ENCODE measurements at regions not wholly inside any gene's neighbourhood (a gene's known extent, or its start where the extent isn't known, plus 50 kb on each side); places are given as distances from the start of the nearest gene placed in this dataset.
"Not testable (repeated sequence)": the region's sequence is repeated elsewhere in the genome, so short reads cannot be mapped to it uniquely, and the experiment has no call there.

DNA sequence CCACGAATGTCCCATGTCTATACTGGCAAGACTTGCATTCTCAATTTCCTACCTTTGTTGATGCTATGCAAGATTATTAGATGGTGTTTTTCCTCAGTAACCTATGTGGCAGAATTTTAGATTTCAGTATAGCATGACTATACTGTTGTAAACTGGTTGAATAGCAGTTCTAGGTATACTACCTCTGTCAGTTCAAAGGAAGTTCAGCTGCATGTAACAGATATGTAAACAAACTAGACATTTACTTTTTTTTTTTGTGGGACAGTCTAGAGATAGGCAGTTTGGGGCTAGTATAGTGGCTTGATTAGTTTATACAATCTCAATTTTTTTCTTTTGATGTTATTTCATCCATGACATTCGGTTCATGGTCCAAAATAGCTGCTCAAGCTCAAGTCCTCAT lies 97.6 kb upstream of the GRIN3A start:
- DNase-seq (ENCODE audit: low read depth, low spot score): no peak
- H3K27ac ChIP-seq (ENCODE audit: low read depth, low read length): no peak overlapping the region
- no peaks in the 10 kb centered on the region for H3K27me3 ChIP-seq (ENCODE audit: control insufficient read depth, insufficient read depth, low read length)
- TF ChIP-seq, protein P1, sequence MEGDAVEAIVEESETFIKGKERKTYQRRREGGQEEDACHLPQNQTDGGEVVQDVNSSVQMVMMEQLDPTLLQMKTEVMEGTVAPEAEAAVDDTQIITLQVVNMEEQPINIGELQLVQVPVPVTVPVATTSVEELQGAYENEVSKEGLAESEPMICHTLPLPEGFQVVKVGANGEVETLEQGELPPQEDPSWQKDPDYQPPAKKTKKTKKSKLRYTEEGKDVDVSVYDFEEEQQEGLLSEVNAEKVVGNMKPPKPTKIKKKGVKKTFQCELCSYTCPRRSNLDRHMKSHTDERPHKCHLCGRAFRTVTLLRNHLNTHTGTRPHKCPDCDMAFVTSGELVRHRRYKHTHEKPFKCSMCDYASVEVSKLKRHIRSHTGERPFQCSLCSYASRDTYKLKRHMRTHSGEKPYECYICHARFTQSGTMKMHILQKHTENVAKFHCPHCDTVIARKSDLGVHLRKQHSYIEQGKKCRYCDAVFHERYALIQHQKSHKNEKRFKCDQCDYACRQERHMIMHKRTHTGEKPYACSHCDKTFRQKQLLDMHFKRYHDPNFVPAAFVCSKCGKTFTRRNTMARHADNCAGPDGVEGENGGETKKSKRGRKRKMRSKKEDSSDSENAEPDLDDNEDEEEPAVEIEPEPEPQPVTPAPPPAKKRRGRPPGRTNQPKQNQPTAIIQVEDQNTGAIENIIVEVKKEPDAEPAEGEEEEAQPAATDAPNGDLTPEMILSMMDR (IDR thresholded peaks at IDR 0.05; ENCODE audit: low read depth, low read length): no peak
- peaks cover 3% of the 10 kb centered on the region for H3K9me3 ChIP-seq (ENCODE audit: control insufficient read depth, insufficient read depth, low read length)
- ChIA-PET POLR2A (no interaction called here), CTCF (no interaction called here)
- no peak overlapping the region for H3K4me3 ChIP-seq (ENCODE audit: low read depth, low read length)

DNA sequence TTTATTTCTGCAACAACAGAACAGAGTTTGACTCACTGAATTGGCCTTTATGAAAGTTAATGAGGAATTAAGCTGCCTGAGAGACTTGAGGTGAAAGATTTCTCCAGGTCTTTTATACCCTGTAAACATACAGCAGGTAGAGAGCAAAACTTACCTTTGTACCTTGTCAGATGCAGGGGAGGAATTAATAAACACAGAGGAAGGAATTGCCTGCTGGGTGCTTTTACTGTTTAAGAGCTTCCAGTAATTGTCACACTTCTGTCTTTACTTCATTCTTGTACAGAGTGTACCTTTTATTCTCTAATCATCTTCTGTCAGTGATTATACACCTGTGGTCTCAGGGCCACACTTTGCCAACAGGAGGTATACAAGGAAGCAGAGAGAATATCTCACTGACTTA lies 94.0 kb upstream of the GRIN3A start:
- ChIA-PET POLR2A (no interaction called here), CTCF (no interaction called here)
- H3K27ac ChIP-seq (ENCODE audit: low read depth, low read length): no peak overlapping the region
- TF ChIP-seq, protein P1 (IDR thresholded peaks at IDR 0.05; ENCODE audit: low read depth, low read length): no peak
- no peaks in the 10 kb centered on the region; the same call in 1 of the 2 replicates for H3K9me3 ChIP-seq (ENCODE audit: control insufficient read depth, insufficient read depth, low read length)
- no peak for DNase-seq (ENCODE audit: low read depth, low spot score)
- H3K4me3 ChIP-seq (ENCODE audit: low read depth, low read length): no peak overlapping the region
- no peaks in the 10 kb centered on the region for H3K27me3 ChIP-seq (ENCODE audit: control insufficient read depth, insufficient read depth, low read length)

DNA sequence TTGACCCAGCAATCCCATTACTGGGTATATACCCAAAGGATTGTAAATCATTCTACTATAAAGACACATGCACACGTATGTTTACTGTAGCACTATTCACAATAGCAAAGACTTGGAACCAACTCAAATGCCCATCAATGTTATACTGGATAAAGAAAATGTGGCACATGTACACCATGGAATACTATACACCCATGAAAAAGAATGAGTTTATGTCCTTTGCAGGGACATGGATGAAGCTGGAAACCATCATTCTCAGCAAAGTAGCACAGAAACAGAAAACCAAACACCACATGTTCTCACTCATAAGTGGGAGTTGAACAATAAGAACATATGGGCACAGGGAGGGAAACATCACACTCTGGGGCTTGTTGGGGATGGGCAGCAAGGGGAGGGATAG lies 83.0 kb upstream of the GRIN3A start:
- H3K27ac ChIP-seq (ENCODE audit: low read depth, low read length); CTCF ChIA-PET; POLR2A ChIA-PET; H3K4me3 ChIP-seq (ENCODE audit: low read depth, low read length); H3K9me3 ChIP-seq (ENCODE audit: control insufficient read depth, insufficient read depth, low read length); DNase-seq (ENCODE audit: low read depth, low spot score); H3K27me3 ChIP-seq (ENCODE audit: control insufficient read depth, insufficient read depth, low read length): not testable (repeated sequence)

DNA sequence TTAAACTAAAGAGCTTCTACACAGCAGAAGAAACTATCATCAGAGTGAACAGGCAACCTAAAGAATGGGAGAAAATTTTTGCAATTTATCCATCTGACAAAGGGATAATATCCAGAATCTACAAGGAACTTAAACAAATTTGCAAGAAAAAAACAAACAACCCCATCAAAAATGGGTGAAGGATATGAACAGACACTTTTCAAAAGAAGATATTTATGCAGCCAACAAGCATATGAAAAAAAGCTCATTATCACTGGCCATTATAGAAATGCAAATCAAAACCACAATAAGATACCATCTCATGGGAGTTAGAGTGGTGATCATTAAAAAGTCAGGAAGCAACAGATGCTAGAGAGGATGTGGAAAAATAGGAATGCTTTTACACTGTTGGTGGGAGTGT lies 82.5 kb upstream of the GRIN3A start:
- DNase-seq (ENCODE audit: low read depth, low spot score); H3K27me3 ChIP-seq (ENCODE audit: control insufficient read depth, insufficient read depth, low read length); CTCF ChIA-PET; H3K9me3 ChIP-seq (ENCODE audit: control insufficient read depth, insufficient read depth, low read length); H3K27ac ChIP-seq (ENCODE audit: low read depth, low read length); H3K4me3 ChIP-seq (ENCODE audit: low read depth, low read length); POLR2A ChIA-PET: not testable (repeated sequence)

DNA sequence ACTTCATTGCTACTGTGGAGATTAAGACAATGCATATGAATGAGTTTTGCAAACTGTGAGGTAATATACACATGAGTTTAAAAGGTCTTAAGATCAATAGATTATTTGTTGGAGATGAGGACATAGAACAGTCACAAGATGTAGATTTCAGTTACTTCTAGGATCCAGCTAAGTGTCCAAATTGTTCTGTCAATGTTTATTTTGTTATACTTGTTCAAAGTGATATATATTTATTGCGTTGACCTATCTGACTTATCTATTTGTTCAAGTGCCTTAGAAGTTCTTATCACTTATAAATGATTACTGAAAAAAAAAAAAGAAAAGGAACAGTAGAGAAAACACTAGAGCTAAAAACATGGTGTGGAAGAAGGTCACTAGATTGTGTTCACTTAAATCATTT lies 75.6 kb upstream of the GRIN3A start:
- ChIA-PET POLR2A (no interaction called here), CTCF (no interaction called here)
- TF ChIP-seq, protein P1 (IDR thresholded peaks at IDR 0.05; ENCODE audit: low read depth, low read length): no peak
- H3K4me3 ChIP-seq (ENCODE audit: low read depth, low read length): no peak overlapping the region
- H3K27ac ChIP-seq (ENCODE audit: low read depth, low read length): no peak overlapping the region
- H3K9me3 ChIP-seq (ENCODE audit: control insufficient read depth, insufficient read depth, low read length): peaks cover 10% of the 10 kb centered on the region; the same call in 1 of the 2 replicates
- DNase-seq (ENCODE audit: low read depth, low spot score): no peak
- no peaks in the 10 kb centered on the region for H3K27me3 ChIP-seq (ENCODE audit: control insufficient read depth, insufficient read depth, low read length)

DNA sequence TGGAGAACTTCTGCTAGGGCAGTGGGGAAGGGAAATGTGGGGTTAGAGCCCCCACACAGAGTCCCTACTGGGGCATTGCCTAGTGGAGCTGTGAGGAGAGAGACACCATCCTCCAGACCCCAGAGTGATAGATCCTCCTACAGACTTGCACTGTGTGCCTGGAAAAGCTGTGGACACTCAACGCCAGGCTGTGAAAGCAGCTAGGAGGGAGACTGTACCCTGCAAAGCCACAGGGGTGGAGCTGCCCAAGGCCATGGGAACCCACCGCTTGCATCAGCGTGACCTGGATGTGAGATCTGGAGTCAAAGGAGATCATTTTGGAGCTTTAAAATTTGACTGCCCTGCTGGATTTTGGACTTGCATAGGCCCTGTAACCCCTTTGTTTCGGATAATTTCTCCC lies 69.4 kb upstream of the GRIN3A start:
- H3K27me3 ChIP-seq (ENCODE audit: control insufficient read depth, insufficient read depth, low read length); H3K4me3 ChIP-seq (ENCODE audit: low read depth, low read length); DNase-seq (ENCODE audit: low read depth, low spot score); POLR2A ChIA-PET; CTCF ChIA-PET; H3K27ac ChIP-seq (ENCODE audit: low read depth, low read length): not testable (repeated sequence)
- H3K9me3 ChIP-seq (ENCODE audit: control insufficient read depth, insufficient read depth, low read length): peaks cover 11% of the 10 kb centered on the region

DNA sequence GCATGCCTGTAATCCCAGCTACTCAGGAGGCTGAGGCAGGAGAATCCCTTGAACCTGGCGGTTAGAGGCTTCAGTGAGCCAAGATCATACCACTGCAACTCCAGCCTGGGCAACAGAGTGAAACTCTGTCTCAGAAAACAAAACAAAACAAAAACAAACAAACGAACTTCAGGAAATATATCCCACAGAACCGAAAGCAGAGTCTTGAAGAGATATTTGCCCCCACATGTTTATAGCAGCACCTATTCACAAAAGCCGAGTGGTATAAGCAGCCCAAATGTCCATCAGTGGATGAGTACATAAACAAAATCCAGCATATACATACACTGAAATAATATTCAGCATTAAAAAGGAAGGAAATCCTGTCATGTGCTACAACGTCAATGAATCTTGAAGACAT lies 57.6 kb upstream of the GRIN3A start:
- H3K27me3 ChIP-seq (ENCODE audit: control insufficient read depth, insufficient read depth, low read length): no peaks in the 10 kb centered on the region
- CTCF ChIA-PET: no interaction called here
- H3K9me3 ChIP-seq (ENCODE audit: control insufficient read depth, insufficient read depth, low read length): peaks cover 3% of the 10 kb centered on the region; the same call in 1 of the 2 replicates
- no peak overlapping the region for H3K27ac ChIP-seq (ENCODE audit: low read depth, low read length)
- no peak overlapping the region for H3K4me3 ChIP-seq (ENCODE audit: low read depth, low read length)
- no peak for DNase-seq (ENCODE audit: low read depth, low spot score)
- TF ChIP-seq, protein P1 (IDR thresholded peaks at IDR 0.05; ENCODE audit: low read depth, low read length): no peak
- POLR2A ChIA-PET: no interaction called here

All from AG04450 (cell line).